NCI-H146 (cell line): ENCODE measurements at regions not wholly inside any gene's neighbourhood (a gene's known extent, or its start where the extent isn't known, plus 50 kb on each side); places are given as distances from the start of the nearest gene placed in this dataset.
"Not testable (repeated sequence)": the region's sequence is repeated elsewhere in the genome, so short reads cannot be mapped to it uniquely, and the experiment has no call there.

Experiments
- DNase-seq: peaks from one replicate; lab custom pipeline; 2025; lab: John Stamatoyannopoulos, UW

DNA sequence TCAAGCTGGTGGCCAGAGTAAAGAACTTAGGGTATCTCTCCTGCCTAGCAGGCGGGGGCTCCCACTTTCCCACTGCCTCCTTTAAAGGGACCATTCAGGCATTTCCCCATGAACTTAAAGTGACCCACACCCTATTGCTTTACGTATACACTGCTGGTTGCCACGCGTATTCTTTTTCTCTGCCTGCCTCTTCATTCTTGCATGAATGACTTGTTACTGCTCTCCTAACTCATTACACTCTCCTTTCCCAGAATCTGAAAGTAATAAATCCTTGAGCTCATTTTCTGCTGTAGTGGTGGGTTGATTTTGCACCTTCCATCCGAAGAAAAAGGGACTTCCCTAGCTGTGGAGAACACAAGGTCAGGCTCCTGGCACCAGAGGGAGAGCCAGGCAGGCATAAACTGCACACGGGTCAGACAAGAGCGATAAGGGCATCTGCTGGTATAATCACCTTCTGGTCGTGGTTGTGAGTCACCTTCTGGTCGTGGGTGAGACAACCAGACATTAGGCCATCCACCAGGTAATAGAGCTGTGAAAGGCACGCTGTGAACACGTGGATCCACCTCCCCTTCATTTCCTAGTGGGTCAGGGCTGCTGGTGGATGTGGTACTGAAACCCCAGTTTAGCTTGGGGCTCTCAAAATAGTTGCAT, 950.3 kb downstream of the SOCS6 start:
- peak; percentile 90 for DNase-seq

DNA sequence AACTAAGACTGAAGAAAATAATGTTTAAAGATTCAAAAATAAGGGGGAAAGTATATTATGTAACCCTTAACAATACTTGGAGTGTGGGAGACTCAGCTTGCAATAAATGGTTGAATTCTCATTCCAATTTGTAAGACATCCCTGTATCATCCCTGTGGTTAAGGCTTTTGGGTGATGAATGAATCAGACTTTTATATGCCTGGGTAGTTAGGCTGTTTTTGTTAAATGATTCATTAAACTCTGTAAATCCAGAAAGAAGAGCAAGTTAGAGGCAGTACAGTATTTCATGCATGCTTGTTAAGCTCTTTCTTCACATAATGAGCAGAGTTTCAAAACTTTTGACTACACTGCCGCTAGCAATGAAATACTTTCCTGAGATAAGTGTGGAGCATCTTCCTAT, 948.8 kb downstream of the SOCS6 start:
- DNase-seq: no peak

DNA sequence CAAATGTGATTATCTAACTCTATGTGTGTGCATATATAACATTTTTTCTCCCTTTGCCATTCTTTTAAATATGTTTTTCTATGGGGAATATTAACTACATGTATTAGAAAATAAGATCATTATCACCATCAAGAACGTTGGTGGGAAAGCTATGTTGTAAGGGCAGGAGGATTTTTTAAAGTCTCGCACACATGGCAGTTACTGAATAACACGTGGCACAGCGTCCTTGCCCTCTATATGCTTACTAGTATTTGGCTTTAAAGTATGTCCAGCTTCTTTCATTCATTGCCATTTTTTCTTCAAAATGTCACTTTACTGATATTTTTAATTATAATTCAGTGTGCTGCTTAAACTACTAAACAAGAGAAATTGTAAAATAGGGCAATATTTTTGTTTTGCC, 944.3 kb downstream of the SOCS6 start:
- no peak for DNase-seq

DNA sequence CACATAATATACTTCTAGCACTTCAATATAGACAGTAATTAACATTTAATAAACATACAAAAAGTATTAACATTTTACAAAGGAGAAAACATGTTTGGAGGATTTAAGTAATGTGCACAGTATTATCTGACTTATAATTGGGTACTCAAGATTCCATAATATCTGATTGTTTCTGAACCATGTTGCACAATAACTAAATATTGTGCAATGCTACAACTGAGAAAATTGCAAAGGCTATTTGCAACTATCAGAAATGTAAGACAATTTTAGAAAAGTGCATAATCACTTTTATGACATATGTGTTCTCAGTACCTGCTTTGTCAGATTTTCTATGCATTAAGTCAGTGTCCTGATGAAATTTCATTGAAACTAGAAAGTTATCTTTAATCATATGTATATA, 934.6 kb downstream of the SOCS6 start:
- DNase-seq: no peak

DNA sequence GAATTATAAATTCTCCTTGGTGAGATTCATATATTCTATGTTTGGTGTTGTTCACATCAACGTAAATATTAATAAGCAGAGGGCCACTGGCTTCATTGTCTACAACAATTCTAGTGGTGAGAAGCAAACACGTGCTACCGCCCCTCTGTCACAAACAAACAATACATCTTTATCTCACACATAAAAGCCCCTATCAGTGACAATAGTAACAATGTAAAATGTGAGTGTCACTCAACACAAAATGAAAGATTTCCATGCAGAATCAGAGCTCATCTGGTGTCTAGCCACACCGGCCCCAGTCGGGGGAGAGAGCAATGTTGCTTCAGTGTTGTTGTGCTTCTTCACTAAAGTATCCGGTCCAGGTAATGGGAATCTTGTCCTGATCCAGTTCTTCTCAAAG, 932.6 kb downstream of the SOCS6 start:
- no peak for DNase-seq

DNA sequence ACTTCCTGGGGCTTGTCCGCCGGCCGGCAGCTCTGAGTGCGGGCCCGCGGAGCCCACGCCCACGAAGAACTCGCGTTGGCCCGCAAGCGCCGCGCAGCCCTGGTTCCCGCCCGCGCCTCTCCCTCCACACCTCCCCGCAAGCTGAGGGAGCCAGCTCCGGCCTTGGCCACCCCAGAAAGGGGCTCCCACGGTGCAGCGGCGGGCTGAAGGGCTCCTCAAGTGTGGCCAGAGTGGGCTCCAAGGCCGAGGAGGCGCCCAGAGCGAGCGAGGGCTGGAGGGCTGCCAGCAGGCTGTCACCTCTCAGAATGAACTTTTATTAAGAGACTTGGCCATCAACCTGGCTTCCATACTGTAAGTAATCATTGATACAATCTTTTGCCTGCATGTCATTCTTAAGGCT, 923.9 kb downstream of the SOCS6 start:
- not testable (repeated sequence) for DNase-seq

DNA sequence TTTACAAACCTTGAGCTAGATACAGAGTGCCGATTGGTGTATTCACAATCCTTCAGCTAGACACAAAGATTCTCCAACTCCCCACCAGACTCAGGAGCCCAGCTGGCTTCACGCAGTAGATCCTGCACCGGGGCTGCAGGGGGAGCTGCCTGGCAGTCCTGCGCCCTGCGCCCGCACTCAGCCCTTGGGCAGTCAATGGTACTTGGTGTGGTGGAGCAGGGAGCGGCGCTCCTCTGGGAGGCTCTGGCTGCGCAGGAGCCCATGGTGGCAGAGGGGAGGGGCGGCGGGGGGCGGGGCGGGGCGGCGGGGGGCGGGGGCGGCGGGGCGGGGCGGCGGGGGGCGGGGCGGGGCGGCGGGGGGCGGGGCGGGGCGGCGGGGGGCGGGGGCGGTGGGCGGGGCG, 923.4 kb downstream of the SOCS6 start:
- no peak for DNase-seq

DNA sequence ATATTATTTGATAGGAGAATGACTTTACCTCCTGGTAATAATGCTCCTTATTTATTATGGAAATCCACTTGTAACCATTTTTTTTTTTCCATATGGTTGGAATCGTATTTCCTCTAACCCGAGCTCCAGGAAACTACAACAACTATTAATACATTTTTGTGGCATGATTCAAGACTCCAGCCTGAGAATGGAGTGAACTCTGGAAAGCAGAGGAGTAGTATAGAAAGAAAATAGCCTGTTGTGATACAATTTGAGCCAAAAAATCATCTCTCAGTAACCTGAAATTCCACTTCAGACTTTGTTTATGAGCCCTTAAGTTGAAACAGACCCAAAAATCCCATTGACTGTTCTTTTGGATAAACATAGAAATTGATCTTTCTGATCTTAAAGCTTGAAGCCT, 921.1 kb downstream of the SOCS6 start:
- DNase-seq: no peak

DNA sequence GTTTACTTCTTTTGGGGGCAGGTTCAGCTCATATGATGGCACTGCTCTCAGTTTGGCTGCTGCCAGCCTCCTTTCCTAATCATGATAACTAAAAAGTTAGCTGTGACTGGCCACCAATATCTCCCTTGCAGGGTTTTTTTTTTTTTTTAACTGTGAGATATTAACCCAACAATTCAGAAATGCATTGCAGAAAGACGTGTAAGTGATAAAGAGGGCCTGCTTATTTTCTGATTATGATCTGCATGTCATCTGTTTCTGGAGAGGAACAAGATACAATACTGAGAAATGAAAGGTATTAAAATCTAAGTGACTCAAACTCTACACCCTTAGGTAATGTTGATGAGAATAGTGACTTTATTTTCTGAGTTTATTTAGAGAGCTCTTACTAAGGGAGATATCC, 905.6 kb downstream of the SOCS6 start:
- DNase-seq: no peak

DNA sequence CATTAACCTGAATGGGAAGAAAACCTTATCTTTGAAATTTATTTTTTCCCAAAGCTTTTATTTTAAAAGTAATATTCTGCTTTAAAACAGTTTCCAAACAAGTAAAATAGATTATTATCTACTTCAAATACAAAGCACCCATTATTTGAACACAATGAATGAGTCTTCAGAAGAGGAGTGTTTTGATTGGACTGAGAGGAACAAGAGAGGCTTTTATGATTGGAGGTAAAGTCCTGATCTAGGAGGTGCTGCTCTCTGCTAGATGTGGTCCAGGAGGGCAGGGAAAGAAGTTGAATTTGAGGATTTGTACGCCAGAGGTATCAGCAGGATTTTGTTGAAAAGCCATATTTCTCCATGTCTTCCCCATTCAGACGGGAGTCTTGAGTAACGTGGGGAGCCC, 900.7 kb downstream of the SOCS6 start:
- no peak for DNase-seq

DNA sequence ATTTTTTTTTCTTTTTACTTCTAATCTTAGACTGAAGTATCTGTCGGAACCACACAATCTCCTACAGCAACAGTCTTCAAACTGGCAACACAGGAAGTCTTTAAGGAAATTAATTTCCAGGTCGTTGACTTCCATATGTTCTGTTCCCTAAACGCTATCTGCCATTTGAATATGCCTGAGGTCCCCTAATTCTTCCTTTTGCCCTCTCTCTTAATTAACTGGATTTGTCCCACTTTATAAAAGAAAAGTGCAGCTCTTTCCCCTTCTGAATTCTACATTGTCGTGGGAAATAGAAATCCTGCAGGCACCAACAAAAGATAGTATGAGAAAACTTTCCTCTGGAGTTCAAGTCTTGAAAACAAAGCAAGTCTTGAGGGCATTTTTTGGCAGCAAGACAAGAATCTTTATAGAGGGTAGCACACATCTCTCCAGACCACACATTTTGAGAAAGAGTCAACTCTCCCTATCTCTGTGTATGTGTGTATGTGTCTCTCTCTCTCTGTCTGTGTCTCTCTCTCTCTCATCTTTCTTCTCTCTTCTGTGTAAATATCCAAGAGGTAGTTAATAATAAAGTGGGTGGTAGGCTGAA, 879.8 kb downstream of the SOCS6 start:
- no peak for DNase-seq

DNA sequence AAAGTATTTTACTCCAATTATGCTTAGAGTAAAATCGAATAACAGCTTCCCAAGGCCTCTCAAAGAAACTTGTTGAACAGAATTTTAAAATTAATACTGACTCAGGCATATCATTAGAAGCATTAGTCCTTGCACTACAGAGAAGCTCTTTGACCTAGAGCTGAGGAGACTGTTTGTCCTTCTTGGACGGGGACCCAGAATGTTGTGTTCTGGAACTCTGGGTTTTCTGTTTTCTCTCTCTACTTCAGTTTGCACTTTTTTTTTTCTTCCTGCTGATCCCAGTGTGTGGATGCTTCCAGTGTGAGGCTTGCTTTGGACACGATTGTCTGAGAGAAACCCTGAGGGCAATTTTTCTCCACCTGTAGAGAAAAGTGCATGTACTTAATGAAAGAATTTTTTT, 847.6 kb downstream of the SOCS6 start:
- DNase-seq: peak; percentile 55

DNA sequence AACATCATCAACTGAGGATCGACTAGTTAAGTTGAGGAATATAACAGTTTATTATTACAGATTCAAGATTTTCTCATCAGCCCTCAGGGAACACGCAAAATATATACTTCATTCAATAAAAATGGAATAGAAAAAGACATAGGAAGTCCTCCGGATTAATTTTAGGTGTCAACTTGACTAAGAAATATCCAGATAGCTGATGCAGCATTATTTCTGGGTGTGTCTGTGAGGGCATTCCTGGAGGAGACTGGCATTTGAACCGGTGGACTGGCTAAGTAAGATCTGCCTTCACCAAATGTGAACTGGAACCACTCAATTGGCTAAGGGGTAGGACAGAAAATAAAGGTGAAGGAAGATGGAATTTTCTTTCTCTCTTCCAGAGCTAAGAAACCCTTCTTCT, 845.3 kb downstream of the SOCS6 start:
- no peak for DNase-seq

DNA sequence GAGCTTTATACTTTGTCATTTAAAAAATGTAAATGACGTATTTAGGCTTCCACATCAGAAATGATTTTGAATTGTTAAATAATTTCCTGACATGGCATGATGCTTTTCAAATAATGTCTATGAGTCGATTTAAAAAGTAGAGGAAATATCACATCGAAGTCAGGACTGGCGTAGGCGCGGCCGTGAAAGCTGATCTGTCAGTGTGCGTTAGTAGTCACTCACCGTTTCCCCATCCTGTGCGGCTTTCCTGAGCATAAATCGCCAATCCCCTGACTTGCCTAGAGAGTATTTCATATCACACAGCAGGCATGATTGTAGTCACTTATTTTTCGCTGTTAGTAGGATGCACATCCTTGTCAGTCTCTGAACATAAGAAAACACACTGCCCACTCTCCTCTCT, 843.1 kb downstream of the SOCS6 start:
- no peak for DNase-seq

DNA sequence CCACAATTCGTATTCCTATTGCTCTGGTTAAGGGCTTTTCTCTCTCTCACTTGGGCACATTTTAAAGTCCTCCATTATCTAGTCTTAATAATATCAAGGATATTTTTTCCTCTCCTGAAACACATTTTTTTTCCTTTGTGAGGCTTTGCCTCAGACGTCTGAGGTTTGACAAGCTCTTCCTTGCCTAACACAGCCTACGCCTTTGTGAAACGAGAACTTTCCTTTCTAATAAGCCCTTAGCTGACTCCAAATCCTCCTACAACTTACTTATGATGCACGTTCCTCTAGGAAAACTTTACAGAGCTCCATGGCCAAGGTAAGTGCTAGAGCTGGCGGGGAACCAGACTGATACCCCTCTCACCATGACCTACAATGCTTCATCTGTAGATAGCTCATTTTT, 841.5 kb downstream of the SOCS6 start:
- no peak for DNase-seq

DNA sequence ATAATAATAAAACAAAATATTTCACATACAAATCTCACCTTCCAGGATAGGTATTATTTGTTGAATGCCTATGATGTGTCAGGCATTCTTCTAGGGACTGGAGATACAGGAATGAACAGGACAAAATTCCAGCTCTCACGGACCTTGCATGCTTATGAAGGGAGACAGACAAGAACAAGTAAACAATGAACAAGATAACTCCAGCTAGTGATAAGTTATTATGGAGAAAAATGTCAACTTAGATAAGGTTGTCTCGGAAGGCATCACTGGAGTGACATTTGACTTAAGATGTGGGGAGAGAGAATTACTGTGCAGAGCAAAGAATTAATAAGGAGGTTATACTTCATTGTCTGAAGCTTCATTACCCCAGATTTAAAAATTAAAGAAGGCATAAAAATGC, 836.7 kb downstream of the SOCS6 start:
- no peak for DNase-seq

DNA sequence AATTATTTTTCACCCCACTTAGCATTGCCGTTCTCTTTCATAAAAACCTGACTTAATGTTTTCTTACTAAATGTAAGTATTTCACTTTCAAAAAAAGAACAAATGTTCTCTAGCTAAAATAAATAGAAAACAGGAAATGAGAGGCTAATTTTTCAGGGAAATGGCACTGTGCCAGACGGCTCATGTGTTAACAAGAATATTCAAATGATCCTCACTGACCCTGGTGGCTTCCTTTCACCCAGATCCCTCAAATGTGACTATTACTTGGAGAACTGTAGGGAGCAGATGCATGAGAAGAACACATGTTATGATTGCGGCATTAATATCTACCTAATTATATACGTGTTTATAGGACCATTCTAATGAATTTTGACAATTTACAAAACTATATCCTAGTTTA, 827.7 kb downstream of the SOCS6 start:
- no peak for DNase-seq

DNA sequence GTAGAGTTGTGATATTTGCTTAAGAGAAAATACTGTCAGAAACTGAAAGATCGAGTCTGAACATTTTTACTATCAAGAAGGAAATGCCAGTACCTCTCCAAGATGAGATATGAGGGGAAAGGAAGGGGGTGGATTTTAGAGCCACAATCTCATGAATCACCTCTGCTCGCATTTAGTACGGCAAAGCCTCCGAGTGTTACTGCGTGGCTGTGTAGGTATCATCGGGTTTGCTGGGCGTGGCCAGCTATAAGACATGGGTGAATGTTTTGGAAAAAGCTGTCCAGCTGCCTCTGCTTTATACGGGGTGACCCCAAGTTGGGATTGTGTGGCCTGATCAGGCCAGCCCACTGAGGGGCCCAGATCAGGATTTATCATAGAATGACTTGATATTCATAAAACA, 826.4 kb downstream of the SOCS6 start:
- no peak for DNase-seq

DNA sequence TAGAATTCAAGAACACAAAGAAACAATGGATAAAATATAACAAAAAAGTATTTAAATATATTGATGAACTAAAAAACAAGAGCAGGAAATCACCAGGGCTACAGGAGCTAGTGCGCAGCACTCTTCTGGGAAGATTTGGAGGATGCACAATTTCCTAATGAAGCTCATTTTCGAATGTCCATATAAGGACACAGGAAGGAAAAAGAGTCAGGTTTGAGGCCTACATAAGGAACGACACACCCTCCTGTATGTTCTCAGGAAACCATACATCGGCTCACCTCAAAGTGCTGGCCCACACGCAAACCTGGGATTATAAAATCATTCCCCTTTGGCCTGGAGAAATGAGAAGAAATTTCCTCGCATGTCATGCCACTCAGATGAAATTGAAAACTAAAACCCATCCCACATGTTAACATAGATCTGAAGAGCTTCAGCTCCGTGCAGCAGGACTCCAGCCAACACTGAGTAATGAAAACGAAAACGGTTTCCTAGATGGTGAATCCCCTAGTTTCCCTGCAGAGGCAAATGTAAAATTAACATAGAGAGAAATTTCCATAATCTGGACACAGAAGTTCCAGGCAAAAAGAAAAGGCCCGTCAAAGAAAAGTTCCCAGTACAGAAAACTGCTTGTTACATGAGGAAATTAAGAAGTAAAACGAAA, 825.8 kb downstream of the SOCS6 start:
- peak; percentile 15 for DNase-seq

DNA sequence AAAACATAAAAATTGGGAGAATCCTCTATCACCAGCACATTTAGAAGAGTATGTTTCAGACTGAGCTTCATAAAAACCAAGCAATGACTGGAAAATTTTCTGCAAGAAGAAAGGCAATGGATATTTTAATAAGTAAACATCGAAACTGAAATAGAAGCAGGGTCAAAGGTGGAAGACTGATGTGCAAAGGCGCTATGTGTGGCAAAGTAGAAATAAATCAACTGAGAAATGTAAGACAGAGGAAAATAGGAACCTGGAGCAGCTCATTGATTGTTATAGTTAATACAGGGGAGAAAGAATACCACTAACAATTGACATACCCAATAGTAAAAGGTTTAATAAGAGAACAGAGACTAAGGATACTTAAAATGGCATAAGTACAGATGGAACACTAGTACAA, 818.4 kb downstream of the SOCS6 start:
- no peak for DNase-seq

DNA sequence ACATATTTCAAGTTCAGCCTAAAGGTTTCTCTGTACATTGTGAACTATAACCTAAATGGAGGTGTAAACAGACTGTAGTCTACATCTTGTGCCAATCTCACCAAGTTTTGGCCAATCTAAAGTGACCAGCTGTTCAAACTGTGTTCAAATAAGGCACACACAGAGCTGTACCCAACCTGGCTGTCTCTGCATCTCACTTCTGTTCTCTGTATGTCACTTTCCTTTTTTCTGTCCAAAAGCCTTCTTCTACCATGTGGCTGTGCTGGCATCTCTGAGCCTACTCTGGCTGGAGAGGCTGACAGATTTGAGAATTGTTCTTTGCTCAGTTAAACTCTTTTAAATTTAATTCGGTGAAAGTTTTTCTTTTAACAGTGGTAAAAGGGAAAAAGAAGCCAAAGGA, 817.9 kb downstream of the SOCS6 start:
- DNase-seq: no peak

DNA sequence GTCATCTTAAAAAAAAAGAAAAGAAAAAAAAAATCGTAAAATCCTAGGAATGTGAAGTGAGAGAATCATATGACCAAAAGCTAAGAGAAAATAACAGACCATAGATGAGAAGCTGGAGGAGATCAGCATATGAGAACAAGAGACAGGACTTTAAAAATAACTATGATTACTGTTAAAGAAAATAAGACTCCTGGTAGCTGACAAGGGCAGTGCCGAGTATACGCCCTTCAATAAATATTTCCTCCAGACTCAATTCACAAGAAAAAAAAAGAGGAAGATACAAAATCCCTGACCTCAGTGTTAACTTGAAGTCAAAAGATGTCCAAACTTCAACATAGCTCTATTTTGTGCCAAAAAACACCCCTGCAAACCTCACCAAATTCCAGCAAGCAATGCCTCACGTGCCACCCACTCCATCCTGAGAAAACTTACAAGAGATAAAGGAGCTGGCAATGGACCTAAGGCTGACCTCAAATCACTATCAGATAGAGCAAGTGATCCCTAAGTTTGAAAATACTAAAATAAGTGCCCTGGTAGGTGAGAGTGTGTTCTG, 817.2 kb downstream of the SOCS6 start:
- no peak for DNase-seq

DNA sequence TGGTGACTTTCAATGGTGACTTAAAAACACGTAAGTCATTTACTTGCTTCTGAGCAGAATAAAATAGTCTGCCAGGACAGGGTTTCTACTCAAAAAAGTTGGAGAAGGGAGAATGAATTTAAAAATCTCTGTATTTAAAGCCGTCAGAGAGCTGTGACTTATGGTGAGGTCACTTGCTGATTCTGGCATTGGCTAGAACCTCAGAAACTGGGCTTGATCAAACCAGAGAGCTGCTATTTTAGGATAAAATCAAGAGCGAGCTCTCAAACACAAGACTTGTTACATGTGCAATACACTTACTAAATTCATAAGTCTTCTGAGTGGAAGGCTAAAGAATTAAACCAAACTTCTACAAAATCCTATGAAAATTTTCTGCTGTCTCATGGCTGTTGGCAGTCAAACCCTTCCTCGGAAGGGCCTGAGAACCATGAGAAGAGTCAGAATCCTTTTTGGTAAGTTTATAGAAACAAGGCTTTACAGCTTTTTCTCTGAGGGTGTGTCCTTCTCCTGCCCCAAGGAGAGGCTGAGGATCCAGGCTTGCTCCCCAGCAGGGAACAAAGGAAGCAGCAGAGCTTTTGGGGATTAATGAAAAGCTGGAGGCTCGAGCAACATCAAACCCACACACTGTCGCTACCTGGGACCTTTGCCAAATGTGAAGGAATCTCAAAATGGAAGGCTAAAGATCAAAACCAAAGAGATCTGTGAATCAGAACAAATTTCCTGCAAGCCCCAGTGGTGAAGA, 816.4 kb downstream of the SOCS6 start:
- no peak for DNase-seq
